Heart left ventricle (tissue), 13 donors: ENCODE measurements at regions not wholly inside any gene's neighbourhood (a gene's known extent, or its start where the extent isn't known, plus 50 kb on each side); places are given as distances from the start of the nearest gene placed in this dataset.

Experiments
- POLR2A ChIP-seq, 2 donors: fragments of 450-650 bp; IDR thresholded peaks; one replicate each; pipeline ENCODE4 v1.6.1; 2017; ENCODE audit warnings: antibody characterized with exemption in 2 of 2, mild to moderate bottlenecking in 2 of 2, moderate library complexity in 2 of 2
- TF ChIP-seq, protein P1 (sequence below), 12 donors: fragments of 200-600 bp; sonication (generic) in 4 of 12; IDR thresholded peaks; one replicate each; pipeline versions ENCODE4 v1.5.0 to v1.8.0; 2018 to 2022; ENCODE audit warnings: antibody characterized with exemption in 12 of 12, mild to moderate bottlenecking in 5 of 12
- donor health status: ischemic (EF 13 %, LVEDD 7.1; RV severe dilation, severe dysfunction).
- donor health status: DM: no; HTN: yes; CAD: no.
- donor health status: DM: no; HTN: no; CAD: no.
- donor health status: ischemic (EF 25% LVEDD 6.9; RV normal size, moderate dysfunction).
- donor health status: ischemic (EF 25% LVEDD 5.7; RV mildly dilated, moderate dysfunction).
- donor health status: ischemic (EF 35%, LVEDD 5.7; RV mildly dilated, moderate dysfunction).
- donor health status: nonischemic (EF 11% LVEDD 7.7; RV severe dilation, severe dysfunction).
- donor health status: DM: yes; HTN: yes; CAD: no.
- donor health status: PGD.
- donor health status: ischemic (EF 29% LVEDD 5.4; RV normal size, mild dysfunction).
- donor health status: nonischemic (EF 23%, LVEDD 6.1; RV moderate dilation, normal function).

DNA sequence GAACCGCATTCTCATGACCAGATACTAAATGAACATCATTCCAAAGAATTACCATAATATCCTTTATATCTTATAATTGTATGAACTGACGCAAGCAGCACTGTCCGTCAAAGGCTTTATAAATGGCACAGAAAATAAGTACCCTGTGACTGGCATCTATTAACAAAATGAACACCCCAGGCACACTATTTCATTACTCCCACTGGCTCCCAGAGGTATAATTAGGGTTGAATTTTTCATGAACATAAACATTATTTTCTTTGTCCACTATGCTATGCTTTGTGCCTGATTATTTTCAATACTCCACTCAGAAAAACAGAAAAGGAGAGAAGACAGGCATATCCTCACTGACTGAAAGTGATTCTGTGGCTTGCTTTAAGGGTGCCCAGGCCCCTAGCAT is 71.1 kb downstream of the LYZL4 start:
- TF ChIP-seq POLR2A (IDR thresholded peaks at IDR 0.05): no peak
- TF ChIP-seq, protein P1, sequence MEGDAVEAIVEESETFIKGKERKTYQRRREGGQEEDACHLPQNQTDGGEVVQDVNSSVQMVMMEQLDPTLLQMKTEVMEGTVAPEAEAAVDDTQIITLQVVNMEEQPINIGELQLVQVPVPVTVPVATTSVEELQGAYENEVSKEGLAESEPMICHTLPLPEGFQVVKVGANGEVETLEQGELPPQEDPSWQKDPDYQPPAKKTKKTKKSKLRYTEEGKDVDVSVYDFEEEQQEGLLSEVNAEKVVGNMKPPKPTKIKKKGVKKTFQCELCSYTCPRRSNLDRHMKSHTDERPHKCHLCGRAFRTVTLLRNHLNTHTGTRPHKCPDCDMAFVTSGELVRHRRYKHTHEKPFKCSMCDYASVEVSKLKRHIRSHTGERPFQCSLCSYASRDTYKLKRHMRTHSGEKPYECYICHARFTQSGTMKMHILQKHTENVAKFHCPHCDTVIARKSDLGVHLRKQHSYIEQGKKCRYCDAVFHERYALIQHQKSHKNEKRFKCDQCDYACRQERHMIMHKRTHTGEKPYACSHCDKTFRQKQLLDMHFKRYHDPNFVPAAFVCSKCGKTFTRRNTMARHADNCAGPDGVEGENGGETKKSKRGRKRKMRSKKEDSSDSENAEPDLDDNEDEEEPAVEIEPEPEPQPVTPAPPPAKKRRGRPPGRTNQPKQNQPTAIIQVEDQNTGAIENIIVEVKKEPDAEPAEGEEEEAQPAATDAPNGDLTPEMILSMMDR (IDR thresholded peaks at IDR 0.05): no peak
